Activated T-cell treated with anti-CD3 and anti-CD28 coated beads, Interleukin-2, amount 50 U/mL, for 4 hours (primary cell): ENCODE measurements at regions not wholly inside any gene's neighbourhood (a gene's known extent, or its start where the extent isn't known, plus 50 kb on each side); places are given as distances from the start of the nearest gene placed in this dataset.

Source experiments
- ATAC-seq, 2 donors: fragments of 200-7000 bp; cut with Tn5 transposase; one replicate each; pipeline ENCODE4 v1.10.0; 2021
- DNase-seq: peaks from one replicate; pipeline ENCODE4 v3.0.0-alpha.2; 2020
- H3K27me3 Mint-ChIP-seq: one replicate; pipeline ENCODE4 v1.8.0; 2021; ENCODE audit warnings: low read depth, mixed read lengths
- H3K36me3 Mint-ChIP-seq: one replicate; pipeline ENCODE4 v1.8.0; 2022; ENCODE audit warnings: mixed read lengths; ENCODE audit not compliant: insufficient read depth
- H3K4me1 Mint-ChIP-seq: one replicate; pipeline ENCODE4 v1.8.0; 2021; ENCODE audit warnings: low read depth, mixed read lengths
- H3K4me3 Mint-ChIP-seq: one replicate; pipeline ENCODE4 v1.8.0; 2021; ENCODE audit warnings: mild to moderate bottlenecking, moderate library complexity, mixed read lengths
- H3K9me3 Mint-ChIP-seq: one replicate; pipeline ENCODE4 v1.8.0; 2021; ENCODE audit warnings: mixed read lengths

DNA sequence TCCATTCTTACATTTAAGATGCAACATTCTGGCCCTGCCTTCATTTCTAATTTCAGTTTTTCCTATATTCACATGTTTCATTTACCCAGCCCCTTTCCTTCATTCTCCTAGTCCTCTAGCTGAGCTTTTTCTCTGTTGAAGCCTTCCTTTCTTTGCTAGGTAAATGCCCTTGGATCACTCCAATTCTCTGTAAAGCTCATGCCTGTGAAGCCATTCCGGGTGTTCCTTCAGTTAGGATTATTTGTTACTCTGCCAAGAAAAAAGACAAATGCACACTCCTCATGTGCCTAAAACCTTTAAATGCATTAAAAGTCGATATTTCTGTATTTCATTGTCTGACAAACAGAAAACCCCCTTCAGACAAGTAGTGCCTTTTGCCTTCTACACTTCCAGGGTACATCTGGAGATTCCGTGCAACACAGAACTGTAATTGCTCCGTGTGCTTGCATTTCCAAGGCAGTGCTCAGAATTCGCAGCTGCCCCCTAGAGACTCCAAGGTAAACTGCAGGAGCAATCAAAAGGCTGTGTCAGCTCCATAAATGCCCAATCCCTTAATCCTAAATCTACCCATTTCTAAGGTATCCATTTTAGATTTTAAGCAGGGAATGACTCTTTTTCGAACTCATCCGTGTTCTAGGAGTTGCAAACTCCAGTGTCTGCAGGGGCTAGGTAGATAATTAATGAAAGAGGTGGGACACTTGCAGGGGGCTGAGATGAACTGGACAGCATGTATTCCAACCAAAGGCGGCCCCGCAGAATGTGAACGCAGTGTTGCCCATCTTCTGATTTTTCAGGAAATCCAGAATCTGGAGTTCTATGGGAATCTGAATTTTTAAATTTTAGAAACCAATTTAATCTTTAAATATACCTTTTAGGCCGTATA, 320.2 kb downstream of the GRIN2B start:
- no peak for DNase-seq
- H3K9me3 Mint-ChIP-seq, result no peaks in the 10 kb centered on the region
- no peak for ATAC-seq
- H3K27me3 Mint-ChIP-seq, result peaks cover 8% of the 10 kb centered on the region
- no peaks in the 10 kb centered on the region for H3K36me3 Mint-ChIP-seq
- H3K4me1 Mint-ChIP-seq, result no peaks in the 10 kb centered on the region
- H3K4me3 Mint-ChIP-seq, result no peak overlapping the region

DNA sequence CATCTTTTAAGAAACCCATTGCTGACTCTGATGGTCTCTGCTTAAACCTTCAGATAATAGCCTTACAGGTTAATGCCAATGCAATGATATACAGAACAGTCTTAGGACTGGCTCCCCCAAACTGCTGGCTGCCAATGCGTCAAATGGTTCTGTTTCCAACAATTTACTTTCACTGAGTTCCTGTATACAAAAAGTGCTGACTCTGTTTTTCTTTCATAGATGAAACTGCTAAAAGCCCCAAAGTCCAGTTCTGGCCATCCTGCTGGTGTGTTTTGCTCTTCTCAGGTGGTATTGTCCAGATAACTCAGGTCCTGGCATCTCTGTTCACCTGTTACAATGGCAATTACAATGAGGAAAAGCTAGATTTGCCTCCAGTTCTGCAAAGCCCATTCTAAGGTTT, 326.9 kb downstream of the GRIN2B start:
- DNase-seq, result no peak
- H3K9me3 Mint-ChIP-seq, result no peaks in the 10 kb centered on the region
- ATAC-seq, result no peak
- no peaks in the 10 kb centered on the region for H3K4me1 Mint-ChIP-seq
- no peaks in the 10 kb centered on the region for H3K36me3 Mint-ChIP-seq
- H3K27me3 Mint-ChIP-seq, result peaks cover 2% of the 10 kb centered on the region
- no peak overlapping the region for H3K4me3 Mint-ChIP-seq

DNA sequence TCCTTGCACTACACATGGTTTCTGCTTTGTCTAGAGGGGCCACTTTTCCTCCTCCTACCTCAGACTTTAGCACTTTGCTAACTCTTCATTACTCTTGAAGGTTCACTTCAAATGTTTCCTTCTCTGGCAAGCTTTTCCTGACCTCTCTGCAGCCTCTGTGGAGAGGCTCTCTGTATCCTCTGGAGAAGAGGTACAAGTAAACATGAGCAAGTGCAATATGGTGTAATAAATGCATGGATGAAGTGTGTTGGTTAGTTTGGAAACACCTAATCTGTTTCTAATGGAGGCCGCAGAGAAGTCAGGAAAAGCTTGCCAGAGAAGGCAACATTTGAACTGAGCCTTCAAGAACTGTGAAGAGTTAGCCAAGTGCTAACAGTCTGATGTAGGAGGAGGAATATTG, 329.3 kb downstream of the GRIN2B start:
- Mint-ChIP-seq H3K9me3 (no peaks in the 10 kb centered on the region), H3K36me3 (no peaks in the 10 kb centered on the region), H3K27me3 (peaks cover 4% of the 10 kb centered on the region), H3K4me1 (no peaks in the 10 kb centered on the region), H3K4me3 (no peak overlapping the region)
- ATAC-seq, result no peak
- no peak for DNase-seq

DNA sequence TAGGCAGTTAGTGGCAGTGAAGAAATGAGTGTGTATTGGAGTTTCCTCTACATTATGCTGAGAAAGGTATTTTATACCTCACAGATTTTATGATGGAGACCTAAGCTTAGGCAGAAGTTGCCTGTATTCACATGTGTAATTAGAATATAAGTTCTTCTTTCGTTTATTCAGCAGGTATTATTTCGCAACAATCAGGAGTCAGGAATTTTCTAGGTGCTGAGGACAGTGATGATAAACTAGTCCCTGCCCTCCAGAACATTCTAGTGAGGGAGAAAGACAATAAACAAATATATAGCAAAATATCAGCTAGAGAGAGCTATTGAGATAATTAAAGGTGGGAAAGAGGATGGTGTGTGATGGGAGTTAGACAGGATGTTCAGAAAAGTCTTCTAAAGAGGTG, 345.7 kb downstream of the GRIN2B start:
- DNase-seq, result no peak
- H3K4me3 Mint-ChIP-seq, result no peak overlapping the region

DNA sequence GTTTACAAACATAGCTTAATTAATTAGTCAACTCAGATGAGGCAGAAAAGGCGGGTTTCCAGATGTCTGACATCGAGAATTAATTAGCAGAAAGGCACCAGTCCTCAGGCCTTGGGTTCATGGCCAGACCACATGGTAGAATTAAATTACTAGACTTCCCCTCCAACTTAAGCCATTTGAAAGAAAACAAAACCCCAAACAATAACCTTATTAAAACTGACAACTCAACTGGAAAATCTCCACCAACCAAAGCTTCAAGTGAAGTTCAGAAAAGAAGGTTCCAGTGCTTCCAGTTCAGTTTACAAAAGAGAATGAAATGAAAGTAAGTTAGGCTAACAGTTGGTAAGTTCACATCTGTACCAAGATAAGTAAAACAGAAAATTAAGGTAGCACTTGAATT, 349.5 kb downstream of the GRIN2B start:
- no peaks in the 10 kb centered on the region for H3K36me3 Mint-ChIP-seq
- ATAC-seq, result no peak
- no peak overlapping the region for H3K4me3 Mint-ChIP-seq
- no peak for DNase-seq
- H3K9me3 Mint-ChIP-seq, result no peaks in the 10 kb centered on the region
- no peaks in the 10 kb centered on the region for H3K4me1 Mint-ChIP-seq
- peaks cover 3% of the 10 kb centered on the region for H3K27me3 Mint-ChIP-seq

More for the DNA sequence above, 345.7 kb downstream of the GRIN2B start:
- no peak for ATAC-seq
- Mint-ChIP-seq H3K9me3 (no peaks in the 10 kb centered on the region), H3K4me1 (no peaks in the 10 kb centered on the region), H3K36me3 (no peaks in the 10 kb centered on the region), H3K27me3 (peaks cover 3% of the 10 kb centered on the region)

DNA sequence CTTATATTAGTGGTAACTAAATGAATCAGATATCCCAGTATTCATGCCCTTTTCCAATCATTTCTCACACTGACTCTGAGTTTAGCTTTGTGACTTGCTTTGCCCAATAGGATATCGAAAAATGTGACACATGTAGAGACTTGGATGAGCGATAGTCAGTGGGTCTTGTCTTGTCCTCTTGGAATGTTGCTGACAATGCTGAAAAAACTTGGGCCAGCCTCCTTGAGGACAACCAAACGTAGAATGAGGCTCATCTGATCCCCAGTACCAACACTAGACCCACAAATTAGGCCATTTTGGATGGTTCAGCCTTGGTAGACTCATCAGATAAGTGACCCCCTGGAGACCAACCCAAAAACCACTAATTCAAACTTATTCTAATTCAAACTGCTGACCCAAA, 351.0 kb downstream of the GRIN2B start:
- H3K4me3 Mint-ChIP-seq, result no peak overlapping the region
- H3K27me3 Mint-ChIP-seq, result peaks cover 3% of the 10 kb centered on the region
- no peaks in the 10 kb centered on the region for H3K36me3 Mint-ChIP-seq
- no peak for ATAC-seq
- H3K4me1 Mint-ChIP-seq, result no peaks in the 10 kb centered on the region
- no peaks in the 10 kb centered on the region for H3K9me3 Mint-ChIP-seq
- DNase-seq, result no peak

DNA sequence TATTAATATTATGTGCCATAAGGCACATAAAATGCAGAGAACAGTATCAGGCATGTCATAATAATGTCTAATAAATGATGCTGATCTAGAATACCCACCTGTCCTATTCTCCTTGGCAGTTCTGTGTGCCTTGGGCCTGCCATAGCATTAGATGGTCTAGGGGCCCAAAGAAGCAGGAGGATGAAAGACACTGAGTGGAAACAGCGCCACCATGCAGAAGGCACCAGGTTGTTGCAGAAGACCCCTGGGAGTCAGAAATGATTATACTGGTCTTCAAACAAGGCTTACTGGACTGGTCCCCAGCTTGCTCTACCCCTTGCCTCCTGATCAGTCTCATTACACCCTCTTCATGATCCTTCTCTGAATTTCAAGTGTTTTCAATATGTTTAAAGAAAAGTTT, 353.3 kb downstream of the GRIN2B start:
- no peak for DNase-seq
- H3K27me3 Mint-ChIP-seq, result peaks cover 2% of the 10 kb centered on the region
- no peaks in the 10 kb centered on the region for H3K4me1 Mint-ChIP-seq
- ATAC-seq, result no peak
- H3K4me3 Mint-ChIP-seq, result no peak overlapping the region
- H3K9me3 Mint-ChIP-seq, result no peaks in the 10 kb centered on the region
- no peaks in the 10 kb centered on the region for H3K36me3 Mint-ChIP-seq

DNA sequence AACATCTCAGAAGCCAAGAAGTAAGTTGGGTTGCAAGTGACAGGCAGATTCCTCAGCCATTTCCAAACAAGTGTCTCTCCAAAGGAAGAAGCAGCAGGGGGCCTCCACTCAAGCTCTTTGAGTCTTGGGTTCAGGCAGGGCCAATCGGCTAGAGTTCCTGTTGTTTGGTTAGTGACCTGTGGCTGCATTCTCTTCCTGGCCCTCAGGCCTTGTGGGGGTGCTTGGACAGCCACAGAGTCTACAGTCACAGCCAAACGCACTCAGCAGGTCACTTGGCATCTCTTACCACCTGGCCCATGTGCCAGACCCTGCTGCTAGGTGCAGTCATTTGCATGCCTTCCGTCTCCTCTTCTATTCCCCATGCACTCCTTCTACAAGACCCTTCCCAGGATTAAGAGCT, 353.9 kb downstream of the GRIN2B start:
- Mint-ChIP-seq H3K27me3 (peaks cover 2% of the 10 kb centered on the region), H3K4me3 (no peak overlapping the region), H3K9me3 (no peaks in the 10 kb centered on the region), H3K4me1 (no peaks in the 10 kb centered on the region), H3K36me3 (no peaks in the 10 kb centered on the region)
- no peak for DNase-seq
- no peak for ATAC-seq

DNA sequence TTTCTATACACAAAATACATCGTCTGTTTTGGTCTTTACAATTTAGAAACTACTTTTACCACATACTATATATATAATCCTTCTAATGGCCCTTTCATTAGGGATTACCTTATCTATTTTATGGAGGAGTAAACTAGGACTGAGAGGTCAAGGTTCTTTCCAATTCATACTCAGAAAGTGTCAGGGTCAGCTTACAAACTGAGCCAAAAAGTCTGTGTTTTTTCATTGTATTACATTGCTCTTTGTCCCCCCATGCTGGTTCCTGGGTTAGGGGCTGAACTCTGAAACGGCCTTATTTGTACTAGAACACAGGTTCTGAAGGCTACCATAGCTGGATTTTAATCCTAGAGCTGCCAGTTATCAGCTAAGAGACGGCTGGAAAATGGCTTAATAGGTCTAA, 368.1 kb downstream of the GRIN2B start:
- H3K4me3 Mint-ChIP-seq, result no peak overlapping the region

DNA sequence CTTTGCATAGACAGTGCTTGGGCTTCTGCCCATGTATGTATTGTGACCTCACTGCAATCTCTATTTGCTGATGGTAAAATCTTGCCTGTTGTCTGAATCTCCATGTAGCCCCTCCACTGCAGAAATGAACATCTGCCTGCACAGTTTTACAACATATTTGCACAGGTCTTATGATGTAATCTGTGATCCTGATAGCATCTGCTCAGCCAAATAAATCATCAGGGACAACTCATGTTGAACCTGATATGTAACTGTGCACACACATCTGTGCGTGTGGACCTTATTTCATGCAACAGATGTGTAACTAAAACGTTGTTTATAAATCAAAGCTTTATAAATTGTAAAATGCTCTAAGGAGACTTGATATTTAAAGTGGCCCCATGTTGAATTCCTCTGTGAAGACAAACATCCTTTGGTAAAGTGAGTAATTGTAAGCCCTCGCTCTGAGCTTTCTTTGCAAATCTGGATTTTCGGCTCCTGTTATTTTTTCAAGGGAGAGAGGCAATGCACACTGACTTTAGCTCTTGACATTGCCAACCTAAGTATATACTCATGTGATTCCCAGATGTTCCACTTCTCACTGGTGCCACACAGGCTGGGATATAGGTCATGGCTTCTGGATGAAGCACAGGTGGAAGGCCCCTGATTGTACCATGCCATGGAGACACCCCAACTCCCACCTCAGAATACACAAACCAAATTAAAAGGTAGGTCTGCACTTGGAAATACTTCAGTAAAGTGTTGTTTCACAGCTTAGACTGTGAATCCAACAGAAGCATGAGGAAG, 371.3 kb downstream of the GRIN2B start:
- ATAC-seq (no peak), DNase-seq (no peak)
- no peaks in the 10 kb centered on the region for H3K4me1 Mint-ChIP-seq
- no peaks in the 10 kb centered on the region for H3K36me3 Mint-ChIP-seq
- no peaks in the 10 kb centered on the region for H3K9me3 Mint-ChIP-seq
- H3K4me3 Mint-ChIP-seq, result no peak overlapping the region
- H3K27me3 Mint-ChIP-seq, result no peaks in the 10 kb centered on the region

More for the DNA sequence above, 368.1 kb downstream of the GRIN2B start:
- ATAC-seq (no peak), DNase-seq (no peak)
- H3K36me3 Mint-ChIP-seq, result no peaks in the 10 kb centered on the region
- peaks cover 3% of the 10 kb centered on the region for H3K9me3 Mint-ChIP-seq
- H3K4me1 Mint-ChIP-seq, result no peaks in the 10 kb centered on the region
- H3K27me3 Mint-ChIP-seq, result peaks cover 2% of the 10 kb centered on the region

DNA sequence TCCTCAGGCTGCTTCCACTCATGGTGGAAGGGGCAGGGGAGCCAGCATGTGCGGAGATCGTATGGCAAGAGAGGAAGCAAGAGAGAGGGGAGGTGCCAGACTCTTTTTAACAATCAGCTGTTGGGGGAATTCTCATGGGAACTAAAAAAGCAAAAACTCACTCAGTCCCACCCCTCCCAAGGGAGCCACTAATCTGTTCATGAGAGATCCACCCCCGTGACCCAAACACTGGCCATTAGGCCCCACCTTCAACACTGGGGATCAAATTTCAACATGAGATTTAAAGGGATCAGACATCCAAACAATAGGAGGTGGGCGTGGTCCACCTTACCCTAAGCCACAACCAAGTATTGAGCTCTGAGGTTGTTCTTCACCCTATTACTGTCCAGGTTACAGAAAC, 375.1 kb downstream of the GRIN2B start:
- H3K9me3 Mint-ChIP-seq, result no peaks in the 10 kb centered on the region
- no peak overlapping the region for H3K4me3 Mint-ChIP-seq
- no peaks in the 10 kb centered on the region for H3K27me3 Mint-ChIP-seq
- DNase-seq, result no peak
- ATAC-seq, result no peak
- H3K36me3 Mint-ChIP-seq, result no peaks in the 10 kb centered on the region
- H3K4me1 Mint-ChIP-seq, result no peaks in the 10 kb centered on the region

DNA sequence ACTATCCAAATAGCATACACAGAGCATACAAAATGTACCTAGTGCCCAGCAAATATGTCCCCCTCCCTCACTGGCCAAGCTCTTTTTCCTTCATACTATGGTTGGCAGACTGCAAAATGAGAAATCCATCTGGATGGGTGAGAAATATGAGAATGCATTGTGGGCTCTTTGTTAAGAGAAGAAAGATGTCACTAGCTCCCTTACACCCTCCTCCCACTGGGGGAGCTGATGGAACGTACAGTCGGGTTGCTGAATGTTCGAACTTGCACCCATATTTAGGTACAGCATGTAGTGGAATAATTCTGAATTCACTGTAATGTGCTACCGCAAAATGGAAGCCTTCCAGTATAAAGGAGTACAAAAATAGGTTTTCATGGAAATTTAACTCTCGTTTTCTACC, 377.4 kb downstream of the GRIN2B start:
- H3K36me3 Mint-ChIP-seq, result no peaks in the 10 kb centered on the region
- H3K4me3 Mint-ChIP-seq, result no peak overlapping the region
- no peaks in the 10 kb centered on the region for H3K9me3 Mint-ChIP-seq
- no peaks in the 10 kb centered on the region for H3K4me1 Mint-ChIP-seq
- ATAC-seq, result no peak
- DNase-seq, result no peak
- no peaks in the 10 kb centered on the region for H3K27me3 Mint-ChIP-seq

DNA sequence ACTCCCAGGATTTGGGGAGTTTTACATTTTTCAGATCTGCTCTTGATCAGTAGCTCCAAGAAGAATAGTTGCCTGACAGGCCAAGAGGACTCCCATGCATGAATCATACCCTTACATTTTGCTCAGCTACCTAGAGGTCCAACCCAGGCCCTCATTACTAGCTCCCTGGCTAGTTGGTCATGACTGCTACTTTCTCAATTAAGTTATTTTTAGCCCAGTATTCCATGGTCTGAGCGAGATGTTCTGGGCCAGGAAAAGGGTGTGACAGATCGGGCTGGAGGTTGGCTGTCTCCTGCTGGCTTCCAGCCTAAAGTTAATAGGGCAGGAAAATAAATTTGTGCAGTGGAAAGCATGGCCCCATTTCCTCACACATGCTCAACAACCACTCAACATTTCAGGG, 379.2 kb downstream of the GRIN2B start:
- ATAC-seq (no peak), DNase-seq (no peak)
- no peaks in the 10 kb centered on the region for H3K36me3 Mint-ChIP-seq
- H3K4me1 Mint-ChIP-seq, result no peaks in the 10 kb centered on the region
- H3K9me3 Mint-ChIP-seq, result no peaks in the 10 kb centered on the region
- H3K4me3 Mint-ChIP-seq, result no peak overlapping the region
- no peaks in the 10 kb centered on the region for H3K27me3 Mint-ChIP-seq

DNA sequence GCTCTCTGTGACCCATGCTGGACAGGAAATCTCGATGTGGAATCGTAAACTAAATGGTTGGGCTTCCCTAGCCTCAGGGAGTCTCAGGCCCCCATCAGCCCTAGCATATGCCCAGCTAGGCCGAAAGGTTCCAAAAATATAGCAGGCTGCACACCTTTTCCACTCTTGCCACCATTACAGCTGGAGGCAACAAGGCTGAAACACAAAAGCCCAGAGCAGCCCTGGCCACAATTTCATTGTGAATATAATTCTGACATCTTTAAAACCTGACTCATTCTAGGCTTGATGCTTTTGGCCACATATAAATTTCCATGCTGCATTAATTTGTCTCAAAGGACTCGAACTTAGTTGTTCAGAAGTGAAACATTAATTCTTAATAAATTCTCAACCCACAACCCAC, 382.2 kb downstream of the GRIN2B start:
- Mint-ChIP-seq H3K36me3 (no peaks in the 10 kb centered on the region), H3K4me1 (no peaks in the 10 kb centered on the region), H3K27me3 (no peaks in the 10 kb centered on the region), H3K4me3 (no peak overlapping the region), H3K9me3 (no peaks in the 10 kb centered on the region)
- ATAC-seq (no peak), DNase-seq (no peak)

DNA sequence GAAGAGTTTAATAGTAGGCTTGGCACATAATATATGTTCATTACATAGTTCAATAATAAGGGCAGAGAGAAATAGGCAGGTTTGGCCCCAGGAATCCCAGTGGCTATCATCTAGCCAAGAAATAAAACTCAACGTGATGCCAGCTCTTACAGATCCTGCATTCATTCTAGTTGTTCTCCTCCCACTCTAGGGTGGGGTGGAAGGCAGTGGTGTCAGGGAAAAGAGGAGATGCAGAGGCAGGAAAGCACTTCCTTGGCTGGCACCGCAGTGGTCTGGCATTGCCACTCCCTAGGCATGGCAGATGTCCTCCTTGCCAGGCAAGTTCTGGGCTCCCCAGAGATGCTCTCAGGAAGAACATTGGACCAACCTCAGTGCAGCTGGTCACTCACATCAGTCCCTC, 383.6 kb downstream of the GRIN2B start:
- H3K4me3 Mint-ChIP-seq, result no peak overlapping the region
- no peaks in the 10 kb centered on the region for H3K9me3 Mint-ChIP-seq
- H3K4me1 Mint-ChIP-seq, result no peaks in the 10 kb centered on the region
- ATAC-seq (no peak), DNase-seq (no peak)
- no peaks in the 10 kb centered on the region for H3K36me3 Mint-ChIP-seq
- no peaks in the 10 kb centered on the region for H3K27me3 Mint-ChIP-seq
